Smooth muscle cell (in vitro differentiated cells): ENCODE measurements at regions not wholly inside any gene's neighbourhood (a gene's known extent, or its start where the extent isn't known, plus 50 kb on each side); places are given as distances from the start of the nearest gene placed in this dataset.

Experiments used
- DNase-seq: peaks from one replicate; lab custom pipeline; 2025; ENCODE audit not compliant: unreplicated experiment; lab: John Stamatoyannopoulos, UW
- H2AFZ ChIP-seq: fragments of 200-600 bp; sonication (generic); 2 replicates; pipeline ENCODE4 v1.6.0; 2016; ENCODE audit warnings: antibody characterized with exemption, low read depth, mild to moderate bottlenecking
- H3F3A ChIP-seq: fragments of 200-600 bp; sonication (generic); 2 replicates; pipeline ENCODE4 v1.6.0; 2017; ENCODE audit warnings: antibody characterized with exemption, low read depth
- H3K27ac ChIP-seq: fragments of 200-600 bp; sonication (generic); 2 replicates; pipeline ENCODE4 v1.5.1; 2016; ENCODE audit warnings: low read depth, mild to moderate bottlenecking
- H3K27me3 ChIP-seq: fragments of 200-600 bp; sonication (generic); 2 replicates; pipeline ENCODE4 v1.6.1; 2016; ENCODE audit warnings: low read depth, mild to moderate bottlenecking
- H3K36me3 ChIP-seq: fragments of 200-600 bp; sonication (generic); 2 replicates; pipeline ENCODE4 v1.5.1; 2016; ENCODE audit warnings: low read depth
- H3K4me1 ChIP-seq: fragments of 200-600 bp; sonication (generic); 2 replicates; pipeline ENCODE4 v1.5.1; 2016; ENCODE audit warnings: low read depth
- H3K4me2 ChIP-seq: fragments of 200-600 bp; sonication (generic); 2 replicates; pipeline ENCODE4 v1.6.0; 2016; ENCODE audit warnings: mild to moderate bottlenecking
- H3K4me3 ChIP-seq: fragments of 200-600 bp; sonication (generic); 2 replicates; pipeline ENCODE4 v1.5.1; 2016; ENCODE audit warnings: mild to moderate bottlenecking
- H3K79me2 ChIP-seq: fragments of 200-600 bp; sonication (generic); 2 replicates; pipeline ENCODE4 v1.6.0; 2016; ENCODE audit warnings: low read depth, mild to moderate bottlenecking
- H3K9ac ChIP-seq: fragments of 200-600 bp; sonication (generic); 2 replicates; pipeline ENCODE4 v1.6.0; 2016; ENCODE audit warnings: low read depth
- H3K9me3 ChIP-seq: fragments of 200-600 bp; sonication (generic); replicated peaks from 2 replicates; pipeline ENCODE4 v1.5.1; 2016; ENCODE audit warnings: low read depth
- H4K20me1 ChIP-seq: fragments of 200-600 bp; sonication (generic); 2 replicates; pipeline ENCODE4 v1.6.0; 2016; ENCODE audit warnings: low read depth
- WGBS: methylation state at CpG from one replicate; pipeline ENCODE4 v1.1.7; 2016; ENCODE audit warnings: low lambda C conversion rate; 5-methylcytosine and 5-hydroxymethylcytosine counted together
- TF ChIP-seq, protein P1 (sequence below): fragments of 200-600 bp; sonication (generic); IDR thresholded peaks from 2 replicates; pipeline ENCODE4 v1.5.1; 2017; ENCODE audit warnings: borderline replicate concordance, mild to moderate bottlenecking, antibody characterized with exemption; ENCODE audit not compliant: insufficient read depth, poor library complexity, severe bottlenecking

DNA sequence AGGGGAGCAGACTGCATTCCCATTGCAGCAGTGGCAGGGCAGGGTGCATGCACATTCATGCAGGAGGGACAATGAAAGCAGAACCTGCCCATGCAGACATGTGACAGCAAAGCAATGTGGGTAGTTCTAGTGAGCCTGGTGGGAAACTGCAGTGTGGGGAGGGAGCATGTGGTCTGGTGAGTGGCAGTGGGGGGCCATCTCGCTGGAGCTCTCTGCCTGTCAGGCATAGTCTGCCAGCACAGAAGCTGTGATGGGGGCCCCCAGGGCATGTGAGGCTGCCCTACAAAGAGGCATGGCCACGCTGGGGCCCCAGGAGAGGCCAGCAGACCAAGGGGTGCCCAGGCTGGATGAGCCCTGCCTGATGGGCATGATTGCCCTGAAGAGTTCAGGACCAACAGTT, 579.7 kb downstream of the PTPRC start:
- 44% methylated on average over 2 of the region's 2 CpGs for WGBS
- Histone ChIP-seq H3K27me3 (no peaks in the 10 kb centered on the region), H3K9ac (no peak overlapping the region), H3K9me3 (no peaks in the 10 kb centered on the region), H3K27ac (no peak overlapping the region), H3K79me2 (no peaks in the 10 kb centered on the region), H3K4me3 (no peak overlapping the region), H3K4me1 (no peaks in the 10 kb centered on the region), H2AFZ (no peak overlapping the region), H3K36me3 (no peaks in the 10 kb centered on the region), H4K20me1 (no peaks in the 10 kb centered on the region), H3K4me2 (no peak overlapping the region), H3F3A (no peaks in the 10 kb centered on the region)
- no peak for DNase-seq
- TF ChIP-seq, protein P1, sequence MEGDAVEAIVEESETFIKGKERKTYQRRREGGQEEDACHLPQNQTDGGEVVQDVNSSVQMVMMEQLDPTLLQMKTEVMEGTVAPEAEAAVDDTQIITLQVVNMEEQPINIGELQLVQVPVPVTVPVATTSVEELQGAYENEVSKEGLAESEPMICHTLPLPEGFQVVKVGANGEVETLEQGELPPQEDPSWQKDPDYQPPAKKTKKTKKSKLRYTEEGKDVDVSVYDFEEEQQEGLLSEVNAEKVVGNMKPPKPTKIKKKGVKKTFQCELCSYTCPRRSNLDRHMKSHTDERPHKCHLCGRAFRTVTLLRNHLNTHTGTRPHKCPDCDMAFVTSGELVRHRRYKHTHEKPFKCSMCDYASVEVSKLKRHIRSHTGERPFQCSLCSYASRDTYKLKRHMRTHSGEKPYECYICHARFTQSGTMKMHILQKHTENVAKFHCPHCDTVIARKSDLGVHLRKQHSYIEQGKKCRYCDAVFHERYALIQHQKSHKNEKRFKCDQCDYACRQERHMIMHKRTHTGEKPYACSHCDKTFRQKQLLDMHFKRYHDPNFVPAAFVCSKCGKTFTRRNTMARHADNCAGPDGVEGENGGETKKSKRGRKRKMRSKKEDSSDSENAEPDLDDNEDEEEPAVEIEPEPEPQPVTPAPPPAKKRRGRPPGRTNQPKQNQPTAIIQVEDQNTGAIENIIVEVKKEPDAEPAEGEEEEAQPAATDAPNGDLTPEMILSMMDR: no peak

DNA sequence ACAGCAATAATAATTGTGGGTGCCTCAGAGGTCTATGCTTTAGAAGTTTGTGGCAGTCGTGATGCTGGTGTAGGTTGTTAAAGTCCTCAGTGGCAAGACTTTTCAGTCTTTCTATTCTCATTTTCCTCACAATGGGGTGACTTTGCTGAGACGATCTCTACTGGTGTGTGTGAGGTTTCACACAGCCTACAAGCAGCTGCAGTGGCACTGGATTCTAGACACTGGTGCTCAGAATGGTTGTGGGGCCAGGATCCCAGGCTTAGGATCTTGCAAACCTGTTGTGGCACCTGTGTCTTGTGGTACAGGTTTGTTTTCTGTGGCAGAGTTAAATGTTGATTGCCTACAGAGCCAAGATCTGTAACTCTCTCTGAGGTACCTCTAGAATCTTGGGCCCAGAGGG, 581.2 kb downstream of the PTPRC start:
- no peak overlapping the region for H3K4me3 ChIP-seq
- no peaks in the 10 kb centered on the region for H3K79me2 ChIP-seq
- no peak for DNase-seq
- H2AFZ ChIP-seq: no peak overlapping the region
- TF ChIP-seq, protein P1: no peak
- H3K9me3 ChIP-seq: no peaks in the 10 kb centered on the region
- H3K4me1 ChIP-seq: no peaks in the 10 kb centered on the region
- H4K20me1 ChIP-seq: no peaks in the 10 kb centered on the region
- 86% methylated on average over 2 of the region's 2 CpGs for whole genome bisulfite sequencing
- H3K27ac ChIP-seq: no peak overlapping the region
- no peaks in the 10 kb centered on the region for H3K27me3 ChIP-seq
- H3K4me2 ChIP-seq: no peak overlapping the region
- H3K9ac ChIP-seq: no peak overlapping the region
- H3F3A ChIP-seq: no peaks in the 10 kb centered on the region
- H3K36me3 ChIP-seq: no peaks in the 10 kb centered on the region

DNA sequence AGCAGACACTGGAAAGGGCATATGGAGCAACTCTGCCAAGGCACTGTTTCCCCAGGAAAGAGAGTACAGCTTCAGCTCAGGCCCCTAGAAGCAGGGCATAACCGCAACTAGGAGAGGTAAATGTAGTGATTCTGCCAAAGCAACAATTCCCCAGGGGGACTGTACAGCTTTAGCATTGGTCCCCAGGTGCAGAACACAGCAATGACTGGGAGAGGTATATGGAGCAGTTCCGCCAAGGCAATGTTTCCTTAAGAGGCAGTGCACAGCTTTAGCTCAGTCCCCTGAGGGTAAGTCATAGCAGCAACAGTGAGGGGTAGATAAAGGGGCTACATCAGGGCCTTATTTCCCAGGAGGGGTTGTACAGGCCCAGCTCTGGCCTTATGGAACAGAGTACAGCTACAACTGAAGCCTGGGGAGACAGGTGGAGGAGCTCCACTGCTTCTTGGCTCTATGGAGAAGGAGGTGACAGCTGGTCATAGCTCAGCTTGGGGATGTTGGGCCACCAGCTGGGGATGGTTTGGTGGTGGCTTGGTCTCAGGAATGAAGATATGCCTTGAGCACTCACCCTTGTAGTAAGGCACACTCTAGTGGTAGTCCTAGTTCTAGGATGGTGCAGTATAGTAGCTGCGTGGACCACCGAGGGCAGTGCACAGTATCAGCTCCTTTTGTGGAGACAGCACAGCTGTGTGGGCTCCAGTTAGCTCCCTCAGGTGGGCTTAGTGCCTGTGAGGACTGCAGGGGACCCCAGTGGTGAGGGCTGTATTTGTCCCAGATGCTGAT, 582.7 kb downstream of the PTPRC start:
- H3K4me2 ChIP-seq: no peak overlapping the region
- TF ChIP-seq, protein P1: no peak
- H3F3A ChIP-seq: no peaks in the 10 kb centered on the region
- H3K9me3 ChIP-seq: no peaks in the 10 kb centered on the region
- no peak overlapping the region for H2AFZ ChIP-seq
- no peaks in the 10 kb centered on the region for H3K79me2 ChIP-seq
- no peaks in the 10 kb centered on the region for H4K20me1 ChIP-seq
- 91% methylated on average over 4 of the region's 4 CpGs for WGBS
- no peak overlapping the region for H3K4me3 ChIP-seq
- H3K4me1 ChIP-seq: peaks cover 3% of the 10 kb centered on the region
- no peaks in the 10 kb centered on the region for H3K36me3 ChIP-seq
- H3K27ac ChIP-seq: no peak overlapping the region
- H3K27me3 ChIP-seq: no peaks in the 10 kb centered on the region
- H3K9ac ChIP-seq: no peak overlapping the region
- no peak for DNase-seq

GRCh38 chr1:199223936-199224335, 585.1 kb downstream of the PTPRC start:
- no peaks in the 10 kb centered on the region for H4K20me1 ChIP-seq
- TF ChIP-seq, protein P1: no peak
- no peak overlapping the region for H3K4me3 ChIP-seq
- no peak overlapping the region for H3K27ac ChIP-seq
- peaks cover 11% of the 10 kb centered on the region for H3K4me1 ChIP-seq
- no peak overlapping the region for H2AFZ ChIP-seq
- no peaks in the 10 kb centered on the region for H3F3A ChIP-seq
- no peak for DNase-seq
- no peaks in the 10 kb centered on the region for H3K36me3 ChIP-seq
- H3K9ac ChIP-seq: no peak overlapping the region
- H3K9me3 ChIP-seq: no peaks in the 10 kb centered on the region
- 88% methylated on average over 3 of the region's 3 CpGs for WGBS
- H3K27me3 ChIP-seq: no peaks in the 10 kb centered on the region
- no peak overlapping the region for H3K4me2 ChIP-seq
- H3K79me2 ChIP-seq: no peaks in the 10 kb centered on the region
